ENCODE measurements at regions not wholly inside any gene's neighbourhood (a gene's known extent, or its start where the extent isn't known, plus 50 kb on each side); places are given as distances from the start of the nearest gene placed in this dataset.

- no peak for TF ChIP-seq EZH2 (IDR thresholded peaks at IDR 0.05; ENCODE audit: borderline replicate concordance, insufficient read depth, low read length, poor library complexity, severe bottlenecking)
- TF ChIP-seq, protein P1, sequence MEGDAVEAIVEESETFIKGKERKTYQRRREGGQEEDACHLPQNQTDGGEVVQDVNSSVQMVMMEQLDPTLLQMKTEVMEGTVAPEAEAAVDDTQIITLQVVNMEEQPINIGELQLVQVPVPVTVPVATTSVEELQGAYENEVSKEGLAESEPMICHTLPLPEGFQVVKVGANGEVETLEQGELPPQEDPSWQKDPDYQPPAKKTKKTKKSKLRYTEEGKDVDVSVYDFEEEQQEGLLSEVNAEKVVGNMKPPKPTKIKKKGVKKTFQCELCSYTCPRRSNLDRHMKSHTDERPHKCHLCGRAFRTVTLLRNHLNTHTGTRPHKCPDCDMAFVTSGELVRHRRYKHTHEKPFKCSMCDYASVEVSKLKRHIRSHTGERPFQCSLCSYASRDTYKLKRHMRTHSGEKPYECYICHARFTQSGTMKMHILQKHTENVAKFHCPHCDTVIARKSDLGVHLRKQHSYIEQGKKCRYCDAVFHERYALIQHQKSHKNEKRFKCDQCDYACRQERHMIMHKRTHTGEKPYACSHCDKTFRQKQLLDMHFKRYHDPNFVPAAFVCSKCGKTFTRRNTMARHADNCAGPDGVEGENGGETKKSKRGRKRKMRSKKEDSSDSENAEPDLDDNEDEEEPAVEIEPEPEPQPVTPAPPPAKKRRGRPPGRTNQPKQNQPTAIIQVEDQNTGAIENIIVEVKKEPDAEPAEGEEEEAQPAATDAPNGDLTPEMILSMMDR (IDR thresholded peaks at IDR 0.05; ENCODE audit: poor library complexity, severe bottlenecking), result no peak
- TF ChIP-seq, protein P2, sequence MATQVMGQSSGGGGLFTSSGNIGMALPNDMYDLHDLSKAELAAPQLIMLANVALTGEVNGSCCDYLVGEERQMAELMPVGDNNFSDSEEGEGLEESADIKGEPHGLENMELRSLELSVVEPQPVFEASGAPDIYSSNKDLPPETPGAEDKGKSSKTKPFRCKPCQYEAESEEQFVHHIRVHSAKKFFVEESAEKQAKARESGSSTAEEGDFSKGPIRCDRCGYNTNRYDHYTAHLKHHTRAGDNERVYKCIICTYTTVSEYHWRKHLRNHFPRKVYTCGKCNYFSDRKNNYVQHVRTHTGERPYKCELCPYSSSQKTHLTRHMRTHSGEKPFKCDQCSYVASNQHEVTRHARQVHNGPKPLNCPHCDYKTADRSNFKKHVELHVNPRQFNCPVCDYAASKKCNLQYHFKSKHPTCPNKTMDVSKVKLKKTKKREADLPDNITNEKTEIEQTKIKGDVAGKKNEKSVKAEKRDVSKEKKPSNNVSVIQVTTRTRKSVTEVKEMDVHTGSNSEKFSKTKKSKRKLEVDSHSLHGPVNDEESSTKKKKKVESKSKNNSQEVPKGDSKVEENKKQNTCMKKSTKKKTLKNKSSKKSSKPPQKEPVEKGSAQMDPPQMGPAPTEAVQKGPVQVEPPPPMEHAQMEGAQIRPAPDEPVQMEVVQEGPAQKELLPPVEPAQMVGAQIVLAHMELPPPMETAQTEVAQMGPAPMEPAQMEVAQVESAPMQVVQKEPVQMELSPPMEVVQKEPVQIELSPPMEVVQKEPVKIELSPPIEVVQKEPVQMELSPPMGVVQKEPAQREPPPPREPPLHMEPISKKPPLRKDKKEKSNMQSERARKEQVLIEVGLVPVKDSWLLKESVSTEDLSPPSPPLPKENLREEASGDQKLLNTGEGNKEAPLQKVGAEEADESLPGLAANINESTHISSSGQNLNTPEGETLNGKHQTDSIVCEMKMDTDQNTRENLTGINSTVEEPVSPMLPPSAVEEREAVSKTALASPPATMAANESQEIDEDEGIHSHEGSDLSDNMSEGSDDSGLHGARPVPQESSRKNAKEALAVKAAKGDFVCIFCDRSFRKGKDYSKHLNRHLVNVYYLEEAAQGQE (IDR thresholded peaks at IDR 0.05; ENCODE audit: borderline replicate concordance), result peak; percentile 56
- no peak for TF ChIP-seq RAD21 (conservative IDR thresholded peaks at IDR 0.05)
- TF ChIP-seq POLR2AphosphoS5 (IDR thresholded peaks at IDR 0.05), result peak; percentile 63
- no peak for TF ChIP-seq TAF1 (IDR thresholded peaks at IDR 0.05; ENCODE audit: low read depth)
- TF ChIP-seq MXI1 (conservative IDR thresholded peaks at IDR 0.05; ENCODE audit: poor library complexity, severe bottlenecking), result no peak
Observed at GRCh38 chr13:111410232-111411021, 90.0 kb downstream of the TEX29 start.
